ENCODE measurements at regions not wholly inside any gene's neighbourhood (a gene's known extent, or its start where the extent isn't known, plus 50 kb on each side); places are given as distances from the start of the nearest gene placed in this dataset.

DNA sequence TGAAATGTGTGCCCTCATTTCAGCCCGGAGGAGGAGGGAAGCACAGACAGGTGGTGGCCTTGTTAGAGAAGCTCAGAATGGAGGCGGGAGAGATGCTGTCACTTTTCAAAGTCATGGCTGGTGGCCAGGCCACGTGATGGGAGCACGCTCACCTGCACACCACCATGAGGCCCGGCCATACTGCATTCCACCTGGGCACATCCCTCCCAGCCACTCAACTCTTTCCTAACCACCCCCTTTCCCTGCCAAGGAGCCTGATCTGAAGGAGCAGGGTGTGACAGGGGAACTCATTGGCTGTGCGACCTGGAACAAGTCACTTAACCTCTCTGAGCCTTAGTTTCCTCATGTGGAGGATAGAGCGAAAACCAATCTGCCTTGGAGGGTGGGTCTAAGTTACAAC lies 364.5 kb downstream of the CTTN start:
- H3K9me3 ChIP-seq (ENCODE audit: low read length), result no peaks in the 10 kb centered on the region
- no peaks in the 10 kb centered on the region for H3K27me3 ChIP-seq (ENCODE audit: insufficient read depth, low read depth, low read length)
- no peaks in the 10 kb centered on the region for H3F3A ChIP-seq (ENCODE audit: insufficient read depth, low read length, poor library complexity, severe bottlenecking)
- H3K4me2 ChIP-seq (ENCODE audit: low read length), result no peak overlapping the region
- no peaks in the 10 kb centered on the region for H4K20me1 ChIP-seq (ENCODE audit: insufficient read depth)
- TF ChIP-seq RAD21 (conservative IDR thresholded peaks at IDR 0.05) (no peak), TAF1 (IDR thresholded peaks at IDR 0.05; ENCODE audit: low read depth) (no peak), EP300 (conservative IDR thresholded peaks at IDR 0.05; ENCODE audit: poor library complexity, severe bottlenecking) (no peak), SMC3 (conservative IDR thresholded peaks at IDR 0.05; ENCODE audit: poor library complexity) (no peak), MXI1 (conservative IDR thresholded peaks at IDR 0.05; ENCODE audit: poor library complexity, severe bottlenecking) (no peak), EZH2 (IDR thresholded peaks at IDR 0.05; ENCODE audit: borderline replicate concordance, insufficient read depth, low read length, poor library complexity, severe bottlenecking) (no peak), POLR2AphosphoS5 (IDR thresholded peaks at IDR 0.05) (no peak)
- TF ChIP-seq, protein P1, sequence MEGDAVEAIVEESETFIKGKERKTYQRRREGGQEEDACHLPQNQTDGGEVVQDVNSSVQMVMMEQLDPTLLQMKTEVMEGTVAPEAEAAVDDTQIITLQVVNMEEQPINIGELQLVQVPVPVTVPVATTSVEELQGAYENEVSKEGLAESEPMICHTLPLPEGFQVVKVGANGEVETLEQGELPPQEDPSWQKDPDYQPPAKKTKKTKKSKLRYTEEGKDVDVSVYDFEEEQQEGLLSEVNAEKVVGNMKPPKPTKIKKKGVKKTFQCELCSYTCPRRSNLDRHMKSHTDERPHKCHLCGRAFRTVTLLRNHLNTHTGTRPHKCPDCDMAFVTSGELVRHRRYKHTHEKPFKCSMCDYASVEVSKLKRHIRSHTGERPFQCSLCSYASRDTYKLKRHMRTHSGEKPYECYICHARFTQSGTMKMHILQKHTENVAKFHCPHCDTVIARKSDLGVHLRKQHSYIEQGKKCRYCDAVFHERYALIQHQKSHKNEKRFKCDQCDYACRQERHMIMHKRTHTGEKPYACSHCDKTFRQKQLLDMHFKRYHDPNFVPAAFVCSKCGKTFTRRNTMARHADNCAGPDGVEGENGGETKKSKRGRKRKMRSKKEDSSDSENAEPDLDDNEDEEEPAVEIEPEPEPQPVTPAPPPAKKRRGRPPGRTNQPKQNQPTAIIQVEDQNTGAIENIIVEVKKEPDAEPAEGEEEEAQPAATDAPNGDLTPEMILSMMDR (IDR thresholded peaks at IDR 0.05; ENCODE audit: poor library complexity, severe bottlenecking), result no peak
- TF ChIP-seq, protein P2, sequence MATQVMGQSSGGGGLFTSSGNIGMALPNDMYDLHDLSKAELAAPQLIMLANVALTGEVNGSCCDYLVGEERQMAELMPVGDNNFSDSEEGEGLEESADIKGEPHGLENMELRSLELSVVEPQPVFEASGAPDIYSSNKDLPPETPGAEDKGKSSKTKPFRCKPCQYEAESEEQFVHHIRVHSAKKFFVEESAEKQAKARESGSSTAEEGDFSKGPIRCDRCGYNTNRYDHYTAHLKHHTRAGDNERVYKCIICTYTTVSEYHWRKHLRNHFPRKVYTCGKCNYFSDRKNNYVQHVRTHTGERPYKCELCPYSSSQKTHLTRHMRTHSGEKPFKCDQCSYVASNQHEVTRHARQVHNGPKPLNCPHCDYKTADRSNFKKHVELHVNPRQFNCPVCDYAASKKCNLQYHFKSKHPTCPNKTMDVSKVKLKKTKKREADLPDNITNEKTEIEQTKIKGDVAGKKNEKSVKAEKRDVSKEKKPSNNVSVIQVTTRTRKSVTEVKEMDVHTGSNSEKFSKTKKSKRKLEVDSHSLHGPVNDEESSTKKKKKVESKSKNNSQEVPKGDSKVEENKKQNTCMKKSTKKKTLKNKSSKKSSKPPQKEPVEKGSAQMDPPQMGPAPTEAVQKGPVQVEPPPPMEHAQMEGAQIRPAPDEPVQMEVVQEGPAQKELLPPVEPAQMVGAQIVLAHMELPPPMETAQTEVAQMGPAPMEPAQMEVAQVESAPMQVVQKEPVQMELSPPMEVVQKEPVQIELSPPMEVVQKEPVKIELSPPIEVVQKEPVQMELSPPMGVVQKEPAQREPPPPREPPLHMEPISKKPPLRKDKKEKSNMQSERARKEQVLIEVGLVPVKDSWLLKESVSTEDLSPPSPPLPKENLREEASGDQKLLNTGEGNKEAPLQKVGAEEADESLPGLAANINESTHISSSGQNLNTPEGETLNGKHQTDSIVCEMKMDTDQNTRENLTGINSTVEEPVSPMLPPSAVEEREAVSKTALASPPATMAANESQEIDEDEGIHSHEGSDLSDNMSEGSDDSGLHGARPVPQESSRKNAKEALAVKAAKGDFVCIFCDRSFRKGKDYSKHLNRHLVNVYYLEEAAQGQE (IDR thresholded peaks at IDR 0.05; ENCODE audit: borderline replicate concordance), result no peak
- no peaks in the 10 kb centered on the region for H3K9me2 ChIP-seq (ENCODE audit: insufficient read depth, low read length)
- H3K4me3 ChIP-seq (ENCODE audit: low read length), result no peak overlapping the region
- H2AFZ ChIP-seq (ENCODE audit: low read depth, low read length), result no peak overlapping the region
- no peaks in the 10 kb centered on the region for H3K36me3 ChIP-seq (ENCODE audit: insufficient read depth, low read length)
- H3K79me2 ChIP-seq (replicated peaks; ENCODE audit: insufficient read depth, low read length), result no peaks in the 10 kb centered on the region
- no peak overlapping the region for H3K9ac ChIP-seq (ENCODE audit: low read length)
- no peak overlapping the region for H3K27ac ChIP-seq (ENCODE audit: low read length)

DNA sequence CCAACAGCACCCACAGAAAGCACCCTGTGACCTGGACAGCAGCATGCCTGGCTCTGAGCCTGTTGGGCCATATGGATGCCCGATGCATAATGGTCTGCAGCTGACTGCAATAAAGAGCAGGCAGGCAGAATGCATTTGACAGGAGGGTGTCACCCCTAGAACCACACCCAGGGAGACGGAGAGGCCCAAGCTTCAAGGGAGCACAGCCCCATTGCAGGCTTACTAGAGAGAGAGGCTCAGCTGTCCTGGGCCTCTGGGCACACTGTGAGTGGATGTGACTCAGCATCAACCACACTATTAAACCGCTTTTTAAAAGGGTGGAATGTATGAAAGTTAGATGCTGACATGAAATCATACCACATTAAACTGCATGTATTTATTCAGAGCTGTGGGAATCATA lies 365.3 kb downstream of the CTTN start:
- H2AFZ ChIP-seq (ENCODE audit: low read depth, low read length), result no peak overlapping the region
- TF ChIP-seq TAF1 (IDR thresholded peaks at IDR 0.05; ENCODE audit: low read depth) (no peak), MXI1 (conservative IDR thresholded peaks at IDR 0.05; ENCODE audit: poor library complexity, severe bottlenecking) (no peak), SMC3 (conservative IDR thresholded peaks at IDR 0.05; ENCODE audit: poor library complexity) (no peak), EP300 (conservative IDR thresholded peaks at IDR 0.05; ENCODE audit: poor library complexity, severe bottlenecking) (no peak), EZH2 (IDR thresholded peaks at IDR 0.05; ENCODE audit: borderline replicate concordance, insufficient read depth, low read length, poor library complexity, severe bottlenecking) (no peak), POLR2AphosphoS5 (IDR thresholded peaks at IDR 0.05) (no peak), RAD21 (conservative IDR thresholded peaks at IDR 0.05) (no peak)
- TF ChIP-seq, protein P1 (IDR thresholded peaks at IDR 0.05; ENCODE audit: poor library complexity, severe bottlenecking), result no peak
- TF ChIP-seq, protein P2 (IDR thresholded peaks at IDR 0.05; ENCODE audit: borderline replicate concordance), result no peak
- H3F3A ChIP-seq (ENCODE audit: insufficient read depth, low read length, poor library complexity, severe bottlenecking), result no peaks in the 10 kb centered on the region
- H3K9ac ChIP-seq (ENCODE audit: low read length), result no peak overlapping the region
- no peaks in the 10 kb centered on the region for H3K36me3 ChIP-seq (ENCODE audit: insufficient read depth, low read length)
- no peaks in the 10 kb centered on the region for H4K20me1 ChIP-seq (ENCODE audit: insufficient read depth)
- no peak overlapping the region for H3K4me3 ChIP-seq (ENCODE audit: low read length)
- no peaks in the 10 kb centered on the region for H3K27me3 ChIP-seq (ENCODE audit: insufficient read depth, low read depth, low read length)
- H3K9me2 ChIP-seq (ENCODE audit: insufficient read depth, low read length), result no peaks in the 10 kb centered on the region
- H3K27ac ChIP-seq (ENCODE audit: low read length), result no peak overlapping the region
- no peak overlapping the region for H3K4me2 ChIP-seq (ENCODE audit: low read length)
- no peaks in the 10 kb centered on the region for H3K79me2 ChIP-seq (replicated peaks; ENCODE audit: insufficient read depth, low read length)
- H3K9me3 ChIP-seq (ENCODE audit: low read length), result no peaks in the 10 kb centered on the region
